ENCODE measurements at regions not wholly inside any gene's neighbourhood (a gene's known extent, or its start where the extent isn't known, plus 50 kb on each side); places are given as distances from the start of the nearest gene placed in this dataset.

DNA sequence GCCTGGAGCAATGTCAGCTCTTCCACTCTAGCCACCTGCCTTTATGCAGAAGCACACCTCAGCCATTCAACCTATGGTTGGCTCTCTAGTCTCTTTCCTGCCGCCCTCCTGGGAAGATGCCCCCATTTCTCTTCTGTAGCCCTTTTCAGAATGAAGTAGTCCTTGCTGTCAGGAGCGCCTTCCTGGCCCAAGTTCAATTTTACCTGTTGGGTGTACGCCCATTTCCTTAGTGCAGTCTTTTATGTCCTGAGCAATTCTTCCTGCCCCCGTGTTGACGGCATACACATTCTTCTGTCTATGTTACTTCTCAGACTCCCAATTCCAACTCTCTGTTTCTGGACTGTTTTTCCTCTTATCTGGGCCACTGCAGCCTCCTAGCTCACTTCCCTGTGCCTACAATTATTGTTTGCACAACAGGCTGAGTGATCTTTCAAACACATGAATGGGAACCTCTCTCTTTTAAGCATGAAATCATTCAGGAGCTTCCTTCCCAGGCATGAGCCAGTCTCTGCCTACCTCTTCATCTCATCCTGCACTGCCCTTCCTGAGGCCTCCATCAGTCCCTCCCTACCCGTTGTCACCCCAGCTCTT lies 389.2 kb downstream of the CD83 start:
- Histone ChIP-seq H3K36me3 (ENCODE audit: control insufficient read depth in 2 of 2, insufficient read depth in 2 of 2, low read length in 1 of 2) (no peaks in the 10 kb centered on the region), H3K4me3 (no peak overlapping the region), H3K27me3 (replicated peaks in 1 of 2; ENCODE audit: control insufficient read depth in 2 of 2, insufficient read depth in 2 of 2, low read length in 1 of 2) (no peaks in the 10 kb centered on the region; a peak in 1 of 4 replicates), H2AFZ (ENCODE audit: control insufficient read depth, low read depth, low read length) (no peak overlapping the region), H3K9me3 (replicated peaks; ENCODE audit: control insufficient read depth, insufficient read depth, low read length) (no peaks in the 10 kb centered on the region), H3K4me1 (ENCODE audit: control insufficient read depth, insufficient read depth, low read length) (no peaks in the 10 kb centered on the region), H3K4me2 (ENCODE audit: control insufficient read depth, insufficient read depth) (no peak overlapping the region), H3K27ac (ENCODE audit: control insufficient read depth, insufficient read depth) (no peak overlapping the region), H3K9ac (ENCODE audit: control insufficient read depth, insufficient read depth, low read length) (no peak overlapping the region), H4K20me1 (ENCODE audit: control insufficient read depth, insufficient read depth) (no peaks in the 10 kb centered on the region), H3K79me2 (ENCODE audit: control insufficient read depth, insufficient read depth, low read length) (no peaks in the 10 kb centered on the region)
- ChIA-PET SMC1A (ENCODE audit: uncharacterized antibody, unreplicated experiment) (no interaction called here), CTCF (no interaction called here), RAD21 (ENCODE audit: unreplicated experiment) (no interaction called here), POLR2A (interaction anchor here (0.6 kb wide), 1 partner anchor 183 kb away, joined by 3 read pairs; no protein-coding TSS in a partner anchor)
- FAIRE-seq (no peak), DNase-seq (ENCODE audit: low read depth, low spot score) (no peak), ATAC-seq (no peak)
- TF ChIP-seq BACH1 (IDR thresholded peaks at IDR 0.05; ENCODE audit: borderline replicate concordance) (no peak), ZNF274 (IDR thresholded peaks at IDR 0.05; ENCODE audit: insufficient read depth, insufficient read length) (no peak), POU2F2 (IDR thresholded peaks at IDR 0.05; ENCODE audit: borderline replicate concordance, low read depth, low read length) (no peak), MTA2 (IDR thresholded peaks at IDR 0.05; ENCODE audit: low read depth) (no peak), NFXL1 (IDR thresholded peaks at IDR 0.05; ENCODE audit: borderline replicate concordance) (no peak), MXI1 (IDR thresholded peaks at IDR 0.05; ENCODE audit: low read depth, low read length) (no peak), EP300 (IDR thresholded peaks at IDR 0.05; ENCODE audit: borderline replicate concordance in 1 of 2, control insufficient read depth in 1 of 2, low read depth in 2 of 2, low read length in 2 of 2) (no peak), POLR2A (IDR thresholded peaks at IDR 0.05; ENCODE audit: low read depth, low read length) (no peak)
- TF ChIP-seq, protein P1, sequence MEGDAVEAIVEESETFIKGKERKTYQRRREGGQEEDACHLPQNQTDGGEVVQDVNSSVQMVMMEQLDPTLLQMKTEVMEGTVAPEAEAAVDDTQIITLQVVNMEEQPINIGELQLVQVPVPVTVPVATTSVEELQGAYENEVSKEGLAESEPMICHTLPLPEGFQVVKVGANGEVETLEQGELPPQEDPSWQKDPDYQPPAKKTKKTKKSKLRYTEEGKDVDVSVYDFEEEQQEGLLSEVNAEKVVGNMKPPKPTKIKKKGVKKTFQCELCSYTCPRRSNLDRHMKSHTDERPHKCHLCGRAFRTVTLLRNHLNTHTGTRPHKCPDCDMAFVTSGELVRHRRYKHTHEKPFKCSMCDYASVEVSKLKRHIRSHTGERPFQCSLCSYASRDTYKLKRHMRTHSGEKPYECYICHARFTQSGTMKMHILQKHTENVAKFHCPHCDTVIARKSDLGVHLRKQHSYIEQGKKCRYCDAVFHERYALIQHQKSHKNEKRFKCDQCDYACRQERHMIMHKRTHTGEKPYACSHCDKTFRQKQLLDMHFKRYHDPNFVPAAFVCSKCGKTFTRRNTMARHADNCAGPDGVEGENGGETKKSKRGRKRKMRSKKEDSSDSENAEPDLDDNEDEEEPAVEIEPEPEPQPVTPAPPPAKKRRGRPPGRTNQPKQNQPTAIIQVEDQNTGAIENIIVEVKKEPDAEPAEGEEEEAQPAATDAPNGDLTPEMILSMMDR (IDR thresholded peaks at IDR 0.05 in 2 of 3, conservative IDR thresholded peaks at IDR 0.05 in 1 of 3; ENCODE audit: control insufficient read depth in 2 of 3, extremely low read depth in 1 of 3, insufficient read depth in 1 of 3, low read depth in 3 of 3, low read length in 3 of 3): no peak
- TF ChIP-seq, protein P2, sequence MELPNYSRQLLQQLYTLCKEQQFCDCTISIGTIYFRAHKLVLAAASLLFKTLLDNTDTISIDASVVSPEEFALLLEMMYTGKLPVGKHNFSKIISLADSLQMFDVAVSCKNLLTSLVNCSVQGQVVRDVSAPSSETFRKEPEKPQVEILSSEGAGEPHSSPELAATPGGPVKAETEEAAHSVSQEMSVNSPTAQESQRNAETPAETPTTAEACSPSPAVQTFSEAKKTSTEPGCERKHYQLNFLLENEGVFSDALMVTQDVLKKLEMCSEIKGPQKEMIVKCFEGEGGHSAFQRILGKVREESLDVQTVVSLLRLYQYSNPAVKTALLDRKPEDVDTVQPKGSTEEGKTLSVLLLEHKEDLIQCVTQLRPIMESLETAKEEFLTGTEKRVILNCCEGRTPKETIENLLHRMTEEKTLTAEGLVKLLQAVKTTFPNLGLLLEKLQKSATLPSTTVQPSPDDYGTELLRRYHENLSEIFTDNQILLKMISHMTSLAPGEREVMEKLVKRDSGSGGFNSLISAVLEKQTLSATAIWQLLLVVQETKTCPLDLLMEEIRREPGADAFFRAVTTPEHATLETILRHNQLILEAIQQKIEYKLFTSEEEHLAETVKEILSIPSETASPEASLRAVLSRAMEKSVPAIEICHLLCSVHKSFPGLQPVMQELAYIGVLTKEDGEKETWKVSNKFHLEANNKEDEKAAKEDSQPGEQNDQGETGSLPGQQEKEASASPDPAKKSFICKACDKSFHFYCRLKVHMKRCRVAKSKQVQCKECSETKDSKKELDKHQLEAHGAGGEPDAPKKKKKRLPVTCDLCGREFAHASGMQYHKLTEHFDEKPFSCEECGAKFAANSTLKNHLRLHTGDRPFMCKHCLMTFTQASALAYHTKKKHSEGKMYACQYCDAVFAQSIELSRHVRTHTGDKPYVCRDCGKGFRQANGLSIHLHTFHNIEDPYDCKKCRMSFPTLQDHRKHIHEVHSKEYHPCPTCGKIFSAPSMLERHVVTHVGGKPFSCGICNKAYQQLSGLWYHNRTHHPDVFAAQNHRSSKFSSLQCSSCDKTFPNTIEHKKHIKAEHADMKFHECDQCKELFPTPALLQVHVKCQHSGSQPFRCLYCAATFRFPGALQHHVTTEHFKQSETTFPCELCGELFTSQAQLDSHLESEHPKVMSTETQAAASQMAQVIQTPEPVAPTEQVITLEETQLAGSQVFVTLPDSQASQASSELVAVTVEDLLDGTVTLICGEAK (IDR thresholded peaks at IDR 0.05; ENCODE audit: borderline replicate concordance): no peak
- intact Hi-C loops (cut with micrococcal nuclease; ENCODE audit: unreplicated experiment): no loop called here
- BruUV-seq (replicated peaks): no TSS peak
- WGBS (ENCODE audit: insufficient coverage, insufficient replicate concordance, low lambda C conversion rate, missing lambda C conversion rate): 56% methylated on average over 6 of the region's 6 CpGs
- in situ Hi-C loops (cut with MboI): no loop called here

Measured in GM12878 (cell line).